ENCODE measurements at regions not wholly inside any gene's neighbourhood (a gene's known extent, or its start where the extent isn't known, plus 50 kb on each side); places are given as distances from the start of the nearest gene placed in this dataset.

GRCh38 chr20:48295445-48295903, 510.2 kb upstream of the SULF2 start:
- Histone ChIP-seq H3K9me3 (ENCODE audit: control insufficient read depth in 3 of 3, low read length in 3 of 3) (peaks cover 0 to 3% (median 0%) of the 10 kb centered on the region in 3 donors), H3K9ac (ENCODE audit: low read depth in 1 of 3, low read length in 3 of 3) (no peak overlapping the region), H3K4me3 (ENCODE audit: low read length in 3 of 3) (no peak overlapping the region), H3K36me3 (ENCODE audit: control insufficient read depth in 3 of 3, insufficient read depth in 3 of 3, low read length in 3 of 3) (no peaks in the 10 kb centered on the region), H3K27ac (ENCODE audit: low read depth, low read length) (no peak overlapping the region), H3K4me1 (ENCODE audit: control insufficient read depth in 3 of 3, insufficient read depth in 3 of 3, low read length in 3 of 3) (peaks cover 5 to 15% (median 10%) of the 10 kb centered on the region in 3 donors), H3K27me3 (ENCODE audit: control insufficient read depth in 3 of 3, insufficient read depth in 3 of 3, low read length in 3 of 3) (peaks cover 0 to 4% (median 2%) of the 10 kb centered on the region in 3 donors)

GRCh38 chr20:48294942-48295341, 509.7 kb upstream of the SULF2 start:
- H3K9me3 ChIP-seq (ENCODE audit: control insufficient read depth in 3 of 3, low read length in 3 of 3), result peaks cover 0 to 3% (median 0%) of the 10 kb centered on the region in 3 donors
- peaks cover 5 to 15% (median 10%) of the 10 kb centered on the region in 3 donors for H3K4me1 ChIP-seq (ENCODE audit: control insufficient read depth in 3 of 3, insufficient read depth in 3 of 3, low read length in 3 of 3)
- no peak overlapping the region for H3K4me3 ChIP-seq (ENCODE audit: low read length in 3 of 3)
- no peak overlapping the region for H3K27ac ChIP-seq (ENCODE audit: low read depth, low read length)
- H3K36me3 ChIP-seq (ENCODE audit: control insufficient read depth in 3 of 3, insufficient read depth in 3 of 3, low read length in 3 of 3), result no peaks in the 10 kb centered on the region
- H3K9ac ChIP-seq (ENCODE audit: low read depth in 1 of 3, low read length in 3 of 3), result no peak overlapping the region
- peaks cover 2 to 4% (median 2%) of the 10 kb centered on the region in 3 donors for H3K27me3 ChIP-seq (ENCODE audit: control insufficient read depth in 3 of 3, insufficient read depth in 3 of 3, low read length in 3 of 3)

GRCh38 chr20:48294196-48294595, 508.9 kb upstream of the SULF2 start:
- Histone ChIP-seq H3K4me1 (ENCODE audit: control insufficient read depth in 3 of 3, insufficient read depth in 3 of 3, low read length in 3 of 3) (peaks cover 5 to 15% (median 10%) of the 10 kb centered on the region in 3 donors), H3K9me3 (ENCODE audit: control insufficient read depth in 3 of 3, low read length in 3 of 3) (peaks cover 0 to 3% (median 0%) of the 10 kb centered on the region in 3 donors), H3K27me3 (ENCODE audit: control insufficient read depth in 3 of 3, insufficient read depth in 3 of 3, low read length in 3 of 3) (peaks cover 2 to 5% (median 4%) of the 10 kb centered on the region in 3 donors), H3K4me3 (ENCODE audit: low read length in 3 of 3) (no peak overlapping the region), H3K36me3 (ENCODE audit: control insufficient read depth in 3 of 3, insufficient read depth in 3 of 3, low read length in 3 of 3) (no peaks in the 10 kb centered on the region), H3K9ac (ENCODE audit: low read depth in 1 of 3, low read length in 3 of 3) (no peak overlapping the region), H3K27ac (ENCODE audit: low read depth, low read length) (no peak overlapping the region)

- peaks cover 5 to 13% (median 8%) of the 10 kb centered on the region in 3 donors for H3K4me1 ChIP-seq (ENCODE audit: control insufficient read depth in 3 of 3, insufficient read depth in 3 of 3, low read length in 3 of 3)
Observed at GRCh38 chr20:48293671-48294070, 508.4 kb upstream of the SULF2 start.

GRCh38 chr20:48292806-48293205, 507.5 kb upstream of the SULF2 start:
- H3K27me3 ChIP-seq (ENCODE audit: control insufficient read depth in 3 of 3, insufficient read depth in 3 of 3, low read length in 3 of 3), result peaks cover 2 to 5% (median 4%) of the 10 kb centered on the region in 3 donors
- no peak overlapping the region for H3K27ac ChIP-seq (ENCODE audit: low read depth, low read length)
- H3K4me3 ChIP-seq (ENCODE audit: low read length in 3 of 3), result no peak overlapping the region
- H3K4me1 ChIP-seq (ENCODE audit: control insufficient read depth in 3 of 3, insufficient read depth in 3 of 3, low read length in 3 of 3), result peaks cover 5 to 13% (median 8%) of the 10 kb centered on the region in 3 donors
- no peak overlapping the region for H3K9ac ChIP-seq (ENCODE audit: low read depth in 1 of 3, low read length in 3 of 3)
- no peaks in the 10 kb centered on the region for H3K36me3 ChIP-seq (ENCODE audit: control insufficient read depth in 3 of 3, insufficient read depth in 3 of 3, low read length in 3 of 3)
- peaks cover 0 to under 1% (median 0%) of the 10 kb centered on the region in 3 donors for H3K9me3 ChIP-seq (ENCODE audit: control insufficient read depth in 3 of 3, low read length in 3 of 3)

More at GRCh38 chr20:48293671-48294070, 508.4 kb upstream of the SULF2 start:
- Histone ChIP-seq H3K27ac (ENCODE audit: low read depth, low read length) (no peak overlapping the region), H3K27me3 (ENCODE audit: control insufficient read depth in 3 of 3, insufficient read depth in 3 of 3, low read length in 3 of 3) (peaks cover 2 to 5% (median 4%) of the 10 kb centered on the region in 3 donors), H3K9me3 (ENCODE audit: control insufficient read depth in 3 of 3, low read length in 3 of 3) (peaks cover 0 to 3% (median 0%) of the 10 kb centered on the region in 3 donors), H3K4me3 (ENCODE audit: low read length in 3 of 3) (no peak overlapping the region), H3K9ac (ENCODE audit: low read depth in 1 of 3, low read length in 3 of 3) (no peak overlapping the region), H3K36me3 (ENCODE audit: control insufficient read depth in 3 of 3, insufficient read depth in 3 of 3, low read length in 3 of 3) (no peaks in the 10 kb centered on the region)

GRCh38 chr20:48291896-48292295, 506.6 kb upstream of the SULF2 start:
- Histone ChIP-seq H3K4me1 (ENCODE audit: control insufficient read depth in 3 of 3, insufficient read depth in 3 of 3, low read length in 3 of 3) (peaks cover 11 to 17% (median 13%) of the 10 kb centered on the region in 3 donors), H3K9ac (ENCODE audit: low read depth in 1 of 3, low read length in 3 of 3) (no peak overlapping the region), H3K36me3 (ENCODE audit: control insufficient read depth in 3 of 3, insufficient read depth in 3 of 3, low read length in 3 of 3) (no peaks in the 10 kb centered on the region), H3K4me3 (ENCODE audit: low read length in 3 of 3) (no peak overlapping the region), H3K9me3 (ENCODE audit: control insufficient read depth in 3 of 3, low read length in 3 of 3) (no peaks in the 10 kb centered on the region), H3K27ac (ENCODE audit: low read depth, low read length) (no peak overlapping the region), H3K27me3 (ENCODE audit: control insufficient read depth in 3 of 3, insufficient read depth in 3 of 3, low read length in 3 of 3) (peaks cover 1 to 5% (median 2%) of the 10 kb centered on the region in 3 donors)

GRCh38 chr20:48288930-48289507, 503.7 kb upstream of the SULF2 start:
- Histone ChIP-seq H3K27me3 (ENCODE audit: control insufficient read depth in 3 of 3, insufficient read depth in 3 of 3, low read length in 3 of 3) (peaks cover 0 to 5% (median 0%) of the 10 kb centered on the region in 3 donors), H3K4me1 (ENCODE audit: control insufficient read depth in 3 of 3, insufficient read depth in 3 of 3, low read length in 3 of 3) (peaks cover 8% of the 10 kb centered on the region in 3 donors), H3K9ac (ENCODE audit: low read depth in 1 of 3, low read length in 3 of 3) (no peak overlapping the region), H3K9me3 (ENCODE audit: control insufficient read depth in 3 of 3, low read length in 3 of 3) (no peaks in the 10 kb centered on the region), H3K36me3 (ENCODE audit: control insufficient read depth in 3 of 3, insufficient read depth in 3 of 3, low read length in 3 of 3) (no peaks in the 10 kb centered on the region), H3K27ac (ENCODE audit: low read depth, low read length) (no peak overlapping the region), H3K4me3 (ENCODE audit: low read length in 3 of 3) (no peak overlapping the region)

GRCh38 chr20:48287552-48288170, 502.4 kb upstream of the SULF2 start:
- no peaks in the 10 kb centered on the region for H3K36me3 ChIP-seq (ENCODE audit: control insufficient read depth in 3 of 3, insufficient read depth in 3 of 3, low read length in 3 of 3)
- H3K4me3 ChIP-seq (ENCODE audit: low read length in 3 of 3), result no peak overlapping the region
- H3K9me3 ChIP-seq (ENCODE audit: control insufficient read depth in 3 of 3, low read length in 3 of 3), result no peaks in the 10 kb centered on the region
- H3K9ac ChIP-seq (ENCODE audit: low read depth in 1 of 3, low read length in 3 of 3), result no peak overlapping the region
- peaks cover 0 to 5% (median 0%) of the 10 kb centered on the region in 3 donors for H3K27me3 ChIP-seq (ENCODE audit: control insufficient read depth in 3 of 3, insufficient read depth in 3 of 3, low read length in 3 of 3)
- H3K27ac ChIP-seq (ENCODE audit: low read depth, low read length), result no peak overlapping the region
- H3K4me1 ChIP-seq (ENCODE audit: control insufficient read depth in 3 of 3, insufficient read depth in 3 of 3, low read length in 3 of 3), result peaks cover 8 to 12% (median 8%) of the 10 kb centered on the region in 3 donors

GRCh38 chr20:48287021-48287494, 501.8 kb upstream of the SULF2 start:
- H3K9ac ChIP-seq (ENCODE audit: low read depth in 1 of 3, low read length in 3 of 3), result no peak overlapping the region
- H3K4me3 ChIP-seq (ENCODE audit: low read length in 3 of 3), result no peak overlapping the region
- H3K4me1 ChIP-seq (ENCODE audit: control insufficient read depth in 3 of 3, insufficient read depth in 3 of 3, low read length in 3 of 3), result peaks cover 8 to 12% (median 8%) of the 10 kb centered on the region in 3 donors
- no peaks in the 10 kb centered on the region for H3K36me3 ChIP-seq (ENCODE audit: control insufficient read depth in 3 of 3, insufficient read depth in 3 of 3, low read length in 3 of 3)
- H3K27me3 ChIP-seq (ENCODE audit: control insufficient read depth in 3 of 3, insufficient read depth in 3 of 3, low read length in 3 of 3), result peaks cover 0 to 5% (median 0%) of the 10 kb centered on the region in 3 donors
- H3K9me3 ChIP-seq (ENCODE audit: control insufficient read depth in 3 of 3, low read length in 3 of 3), result no peaks in the 10 kb centered on the region
- no peak overlapping the region for H3K27ac ChIP-seq (ENCODE audit: low read depth, low read length)

- Histone ChIP-seq H3K27ac (ENCODE audit: low read depth, low read length) (no peak overlapping the region), H3K36me3 (ENCODE audit: control insufficient read depth in 3 of 3, insufficient read depth in 3 of 3, low read length in 3 of 3) (no peaks in the 10 kb centered on the region), H3K4me3 (ENCODE audit: low read length in 3 of 3) (no peak overlapping the region), H3K27me3 (ENCODE audit: control insufficient read depth in 3 of 3, insufficient read depth in 3 of 3, low read length in 3 of 3) (peaks cover 0 to 5% (median 0%) of the 10 kb centered on the region in 3 donors), H3K9ac (ENCODE audit: low read depth in 1 of 3, low read length in 3 of 3) (no peak overlapping the region), H3K9me3 (ENCODE audit: control insufficient read depth in 3 of 3, low read length in 3 of 3) (no peaks in the 10 kb centered on the region), H3K4me1 (ENCODE audit: control insufficient read depth in 3 of 3, insufficient read depth in 3 of 3, low read length in 3 of 3) (peaks cover 8 to 12% (median 8%) of the 10 kb centered on the region in 3 donors)
Observed at GRCh38 chr20:48286601-48287000, 501.3 kb upstream of the SULF2 start.
